HG03135 (cell line): ENCODE measurements at regions not wholly inside any gene's neighbourhood (a gene's known extent, or its start where the extent isn't known, plus 50 kb on each side); places are given as distances from the start of the nearest gene placed in this dataset.

ENCODE experiments used
- ATAC-seq: cut with Tn5 transposase; IDR thresholded peaks from one replicate; pipeline ENCODE4 v1.9.1; 2021; ENCODE audit warnings: mild to moderate bottlenecking, moderate library complexity; ENCODE audit not compliant: unreplicated experiment

GRCh38 chr10:131810036-131810804 lies 90.6 kb upstream of the PPP2R2D start:
- ATAC-seq: no peak

GRCh38 chr10:131810805-131811629 lies 89.8 kb upstream of the PPP2R2D start:
- no peak for ATAC-seq

GRCh38 chr10:131811630-131812403 lies 89.0 kb upstream of the PPP2R2D start:
- ATAC-seq: no peak

- no peak for ATAC-seq
Measured at GRCh38 chr10:131812736-131813604, 87.8 kb upstream of the PPP2R2D start.

- no peak for ATAC-seq
Measured at GRCh38 chr10:131814567-131815265, 86.1 kb upstream of the PPP2R2D start.

GRCh38 chr10:131815266-131816156 lies 85.3 kb upstream of the PPP2R2D start:
- ATAC-seq: no peak

- no peak for ATAC-seq
Measured at GRCh38 chr10:131816157-131816775, 84.5 kb upstream of the PPP2R2D start.

- no peak for ATAC-seq
Measured at GRCh38 chr10:131816941-131817700, 83.7 kb upstream of the PPP2R2D start.

- ATAC-seq: no peak
Measured at GRCh38 chr10:131817866-131818509, 82.8 kb upstream of the PPP2R2D start.

GRCh38 chr10:131818510-131819234 lies 82.1 kb upstream of the PPP2R2D start:
- no peak for ATAC-seq

GRCh38 chr10:131819241-131820072 lies 81.4 kb upstream of the PPP2R2D start:
- no peak for ATAC-seq

GRCh38 chr10:131820626-131821025 lies 80.2 kb upstream of the PPP2R2D start:
- ATAC-seq: no peak

GRCh38 chr10:131821378-131822012 lies 79.3 kb upstream of the PPP2R2D start:
- ATAC-seq: no peak

- no peak for ATAC-seq
Measured at GRCh38 chr10:131822013-131822691, 78.7 kb upstream of the PPP2R2D start.
